SU-DHL-6 (cell line): ENCODE measurements at regions not wholly inside any gene's neighbourhood (a gene's known extent, or its start where the extent isn't known, plus 50 kb on each side); places are given as distances from the start of the nearest gene placed in this dataset.

Experiments
- CTCF ChIP-seq: fragments of 200-600 bp; sonication (generic); IDR thresholded peaks from one replicate; pipeline ENCODE4 v1.5.1; 2017; ENCODE audit warnings: antibody characterized with exemption, mild to moderate bottlenecking, low read length, moderate library complexity; ENCODE audit not compliant: insufficient read depth, poor library complexity, severe bottlenecking
- EZH2phosphoT487 ChIP-seq: fragments of 200-600 bp; sonication (generic), shearing (Covaris generic); conservative IDR thresholded peaks from 2 replicates; pipeline ENCODE4 v1.6.1; 2018; ENCODE audit warnings: mild to moderate bottlenecking, antibody characterized with exemption, low read length, moderate library complexity, mixed read lengths

- TF ChIP-seq CTCF (no peak), EZH2phosphoT487 (no peak)
Measured at GRCh38 chr11:134558916-134559601, 147.0 kb upstream of the B3GAT1 start.
